WI38 (cell line): ENCODE measurements at regions not wholly inside any gene's neighbourhood (a gene's known extent, or its start where the extent isn't known, plus 50 kb on each side); places are given as distances from the start of the nearest gene placed in this dataset.

Experiments used
- H3K4me3 ChIP-seq: 2 replicates; pipeline ENCODE4 v1.5.1; 2011; ENCODE audit warnings: low read depth, mild to moderate bottlenecking, control low read depth, low read length
- TF ChIP-seq, protein P1 (sequence below): IDR thresholded peaks from 2 replicates; pipeline ENCODE4 v1.5.1; 2012; ENCODE audit warnings: low read depth, mild to moderate bottlenecking, control low read depth, low read length

- TF ChIP-seq, protein P1, sequence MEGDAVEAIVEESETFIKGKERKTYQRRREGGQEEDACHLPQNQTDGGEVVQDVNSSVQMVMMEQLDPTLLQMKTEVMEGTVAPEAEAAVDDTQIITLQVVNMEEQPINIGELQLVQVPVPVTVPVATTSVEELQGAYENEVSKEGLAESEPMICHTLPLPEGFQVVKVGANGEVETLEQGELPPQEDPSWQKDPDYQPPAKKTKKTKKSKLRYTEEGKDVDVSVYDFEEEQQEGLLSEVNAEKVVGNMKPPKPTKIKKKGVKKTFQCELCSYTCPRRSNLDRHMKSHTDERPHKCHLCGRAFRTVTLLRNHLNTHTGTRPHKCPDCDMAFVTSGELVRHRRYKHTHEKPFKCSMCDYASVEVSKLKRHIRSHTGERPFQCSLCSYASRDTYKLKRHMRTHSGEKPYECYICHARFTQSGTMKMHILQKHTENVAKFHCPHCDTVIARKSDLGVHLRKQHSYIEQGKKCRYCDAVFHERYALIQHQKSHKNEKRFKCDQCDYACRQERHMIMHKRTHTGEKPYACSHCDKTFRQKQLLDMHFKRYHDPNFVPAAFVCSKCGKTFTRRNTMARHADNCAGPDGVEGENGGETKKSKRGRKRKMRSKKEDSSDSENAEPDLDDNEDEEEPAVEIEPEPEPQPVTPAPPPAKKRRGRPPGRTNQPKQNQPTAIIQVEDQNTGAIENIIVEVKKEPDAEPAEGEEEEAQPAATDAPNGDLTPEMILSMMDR: no peak
- no peak overlapping the region for H3K4me3 ChIP-seq
Measured at GRCh38 chr13:44058067-44058466, 178.4 kb downstream of the LACC1 start.

DNA sequence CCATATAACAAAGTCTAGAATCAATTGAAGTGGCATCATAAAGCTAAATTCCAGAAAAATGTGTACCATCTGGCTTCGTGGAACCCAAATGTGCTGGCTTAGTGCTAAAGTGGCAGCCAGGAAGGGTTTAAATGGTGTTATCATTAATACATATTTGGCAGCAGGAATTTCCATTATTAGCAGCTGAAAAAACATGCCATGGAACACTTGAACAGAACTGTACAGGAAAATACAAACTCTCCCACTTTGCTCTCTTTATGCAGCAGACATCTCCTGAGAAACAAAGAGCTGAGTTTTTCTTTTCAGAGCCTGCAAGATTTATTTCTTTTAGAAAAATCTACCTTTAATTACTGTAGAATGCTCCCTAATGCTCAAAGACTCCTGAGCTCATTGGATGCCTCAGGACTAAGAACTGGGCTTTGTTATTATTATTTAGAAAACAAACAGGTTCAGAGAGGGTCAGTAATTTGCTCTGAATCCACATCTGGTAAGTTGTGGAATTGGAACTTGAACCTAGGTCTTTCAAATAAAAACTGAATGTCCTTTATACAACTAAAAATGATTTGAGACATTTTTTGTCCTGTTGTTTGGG, 179.0 kb downstream of the LACC1 start:
- TF ChIP-seq, protein P1: no peak
- H3K4me3 ChIP-seq: no peak overlapping the region

DNA sequence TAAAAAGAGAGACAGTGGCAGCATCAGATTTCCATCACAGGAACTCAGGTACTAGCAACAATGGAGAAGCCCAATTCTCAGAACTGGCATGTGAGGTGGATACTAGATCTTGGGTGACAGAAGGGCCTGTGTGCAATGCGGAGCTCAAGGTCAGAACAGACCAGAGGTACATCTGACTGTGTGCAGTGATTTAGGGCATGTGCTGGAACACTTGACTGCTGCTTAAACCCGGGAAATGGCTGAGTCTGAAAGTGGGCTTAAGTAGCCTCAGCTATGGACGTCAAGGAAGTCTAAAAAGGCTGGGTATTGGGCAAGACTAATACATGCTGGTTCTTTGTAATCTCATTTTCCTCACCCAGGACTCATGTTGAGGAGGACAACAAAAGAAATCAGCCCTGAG, 182.2 kb downstream of the LACC1 start:
- TF ChIP-seq, protein P1: no peak
- no peak overlapping the region for H3K4me3 ChIP-seq

- TF ChIP-seq, protein P1: no peak
- no peak overlapping the region for H3K4me3 ChIP-seq
Measured at GRCh38 chr13:44063467-44063866, 183.8 kb downstream of the LACC1 start.

GRCh38 chr13:44063881-44064280, 184.2 kb downstream of the LACC1 start:
- TF ChIP-seq, protein P1: no peak
- H3K4me3 ChIP-seq: no peak overlapping the region

GRCh38 chr13:44064357-44064756, 184.7 kb downstream of the LACC1 start:
- TF ChIP-seq, protein P1: no peak
- no peak overlapping the region for H3K4me3 ChIP-seq

- H3K4me3 ChIP-seq: no peak overlapping the region
- TF ChIP-seq, protein P1: no peak
Measured at GRCh38 chr13:44068169-44068568, 188.5 kb downstream of the LACC1 start.
